Panc1 (cell line): ENCODE measurements at regions not wholly inside any gene's neighbourhood (a gene's known extent, or its start where the extent isn't known, plus 50 kb on each side); places are given as distances from the start of the nearest gene placed in this dataset.
A peak's percentile ranks its signal among the peaks of the same experiment; 100 is the strongest.
"Not testable (repeated sequence)": the region's sequence is repeated elsewhere in the genome, so short reads cannot be mapped to it uniquely, and the experiment has no call there.

Source experiments
- ATAC-seq: fragments of 200-7000 bp; cut with Tn5 transposase; 2 replicates; pipeline ENCODE4 v1.9.1; 2020; ENCODE audit warnings: mild to moderate bottlenecking, moderate library complexity
- BruUV-seq: library from RNA; stranded (reverse); fragments of 400-500 nt; replicated peaks from 2 replicates; lab custom pipeline; 2021; lab: Mats Ljungman, UMichigan
- CTCF ChIA-PET: fragments of 300-600 bp; sonication (Branson Sonifier 250); formaldehyde crosslinking; loops from one replicate; lab custom pipeline; 2022; ENCODE audit warnings: antibody characterized with exemption; lab: Charles Lee
- POLR2A ChIA-PET: fragments of 300-600 bp; sonication (Branson Sonifier 250); formaldehyde crosslinking; loops from one replicate; lab custom pipeline; 2022; ENCODE audit warnings: antibody characterized with exemption; lab: Charles Lee
- DNase-seq: peaks from one replicate; pipeline ENCODE4 v3.0.0-alpha.2; 2010; ENCODE audit warnings: low read depth, low spot score
- H3K27ac ChIP-seq: 2 replicates; pipeline ENCODE4 v1.5.1; 2011; ENCODE audit warnings: mild to moderate bottlenecking, low read length, inconsistent platforms
- H3K27me3 ChIP-seq: fragments of 200-500 bp; sonication (Bioruptor generic); 2 replicates; pipeline ENCODE4 v1.6.0; 2014; ENCODE audit warnings: low read length, inconsistent platforms; ENCODE audit not compliant: control insufficient read depth, insufficient read depth
- H3K36me3 ChIP-seq: fragments of 200-500 bp; sonication (Bioruptor generic); 2 replicates; pipeline ENCODE4 v1.5.1; 2014; ENCODE audit warnings: inconsistent platforms, mild to moderate bottlenecking, low read length, moderate library complexity; ENCODE audit not compliant: control insufficient read depth, insufficient read depth
- H3K4me1 ChIP-seq: 2 replicates; pipeline ENCODE4 v1.5.1; 2011; ENCODE audit warnings: inconsistent platforms, mild to moderate bottlenecking, low read length, moderate library complexity; ENCODE audit not compliant: control insufficient read depth, insufficient read depth
- H3K4me3 ChIP-seq, 2 experiments: 2 replicates each; pipeline ENCODE4 v1.5.1; 2011 to 2012; ENCODE audit warnings: low read depth in 2 of 2, low read length in 2 of 2, mild to moderate bottlenecking in 2 of 2, inconsistent platforms in 1 of 2, moderate library complexity in 1 of 2
- H3K9me3 ChIP-seq: fragments of 200-500 bp; sonication (Bioruptor generic); 2 replicates; pipeline ENCODE4 v1.5.1; 2014; ENCODE audit warnings: low read depth, mild to moderate bottlenecking, inconsistent platforms, low read length, moderate library complexity; ENCODE audit not compliant: control insufficient read depth, insufficient read depth
- POLR2AphosphoS5 ChIP-seq: IDR thresholded peaks from 2 replicates; pipeline ENCODE4 v1.6.1; 2012; ENCODE audit warnings: mild to moderate bottlenecking, low read depth, low read length, moderate library complexity
- REST ChIP-seq, 2 experiments: IDR thresholded peaks; 2 replicates each; pipeline ENCODE4 v1.6.1; 2011 to 2012; ENCODE audit warnings: low read depth in 2 of 2, control low read depth in 1 of 2, low read length in 1 of 2, mild to moderate bottlenecking in 1 of 2, moderate library complexity in 1 of 2; ENCODE audit not compliant: insufficient read depth in 1 of 2
- SIN3A ChIP-seq: IDR thresholded peaks from 2 replicates; pipeline ENCODE4 v1.6.1; 2012; ENCODE audit warnings: low read depth, mild to moderate bottlenecking, low read length, moderate library complexity, borderline replicate concordance; ENCODE audit not compliant: insufficient read depth
- TCF7L2 ChIP-seq: IDR thresholded peaks from 2 replicates; pipeline ENCODE4 v1.6.1; 2011; ENCODE audit warnings: mild to moderate bottlenecking, low read depth, low read length, inconsistent platforms
- in situ Hi-C: cut with HindIII; loops from 2 replicates; pipeline ENCODE4 v1.10.0; 2016; ENCODE audit warnings: low sequenced_read_pairs, low pct_unique_long_range_greater_than_20kb
- intact Hi-C: fragments of 100-400 bp; cut with micrococcal nuclease; formaldehyde crosslinking; loops from one replicate; pipeline ENCODE4 v1.10.0; 2022; ENCODE audit not compliant: unreplicated experiment
- TF ChIP-seq, protein P1 (sequence below): fragments of 450-650 bp; IDR thresholded peaks from 2 replicates; pipeline ENCODE4 v1.5.1; 2017; ENCODE audit warnings: mild to moderate bottlenecking

GRCh38 chr13:27360562-27360961 lies 63.9 kb upstream of the GTF3A start:
- BruUV-seq, result no TSS peak
- ChIA-PET CTCF (interaction anchor here (1.1 to 2.5 kb wide), 2 partner anchors 235 to 375 kb away, joined by 3 to 21 read pairs; no protein-coding TSS in a partner anchor), POLR2A (no interaction called here)
- no peaks in the 10 kb centered on the region for H3K27me3 ChIP-seq
- no peaks in the 10 kb centered on the region for H3K9me3 ChIP-seq
- DNase-seq (no peak), ATAC-seq (no peak)
- intact Hi-C loops (loop anchor here (5.0 to 10.0 kb wide), 3 partner anchors 172 to 624 kb away; partner anchors contain the start of gene URAD), in situ Hi-C loops (no loop called here)
- H3K27ac ChIP-seq, result peak overlapping the region; percentile 68
- no peak overlapping the region for H3K4me3 ChIP-seq
- TF ChIP-seq POLR2AphosphoS5, result no peak
- TF ChIP-seq TCF7L2, result no peak
- no peak for TF ChIP-seq REST (IDR thresholded peaks at IDR 0.05; ENCODE audit: insufficient read depth in 1 of 2, low read depth in 2 of 2, low read length in 1 of 2)
- no peak for TF ChIP-seq SIN3A
- TF ChIP-seq, protein P1, sequence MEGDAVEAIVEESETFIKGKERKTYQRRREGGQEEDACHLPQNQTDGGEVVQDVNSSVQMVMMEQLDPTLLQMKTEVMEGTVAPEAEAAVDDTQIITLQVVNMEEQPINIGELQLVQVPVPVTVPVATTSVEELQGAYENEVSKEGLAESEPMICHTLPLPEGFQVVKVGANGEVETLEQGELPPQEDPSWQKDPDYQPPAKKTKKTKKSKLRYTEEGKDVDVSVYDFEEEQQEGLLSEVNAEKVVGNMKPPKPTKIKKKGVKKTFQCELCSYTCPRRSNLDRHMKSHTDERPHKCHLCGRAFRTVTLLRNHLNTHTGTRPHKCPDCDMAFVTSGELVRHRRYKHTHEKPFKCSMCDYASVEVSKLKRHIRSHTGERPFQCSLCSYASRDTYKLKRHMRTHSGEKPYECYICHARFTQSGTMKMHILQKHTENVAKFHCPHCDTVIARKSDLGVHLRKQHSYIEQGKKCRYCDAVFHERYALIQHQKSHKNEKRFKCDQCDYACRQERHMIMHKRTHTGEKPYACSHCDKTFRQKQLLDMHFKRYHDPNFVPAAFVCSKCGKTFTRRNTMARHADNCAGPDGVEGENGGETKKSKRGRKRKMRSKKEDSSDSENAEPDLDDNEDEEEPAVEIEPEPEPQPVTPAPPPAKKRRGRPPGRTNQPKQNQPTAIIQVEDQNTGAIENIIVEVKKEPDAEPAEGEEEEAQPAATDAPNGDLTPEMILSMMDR, result no peak
- peaks cover 34% of the 10 kb centered on the region for H3K4me1 ChIP-seq
- no peaks in the 10 kb centered on the region for H3K36me3 ChIP-seq

DNA sequence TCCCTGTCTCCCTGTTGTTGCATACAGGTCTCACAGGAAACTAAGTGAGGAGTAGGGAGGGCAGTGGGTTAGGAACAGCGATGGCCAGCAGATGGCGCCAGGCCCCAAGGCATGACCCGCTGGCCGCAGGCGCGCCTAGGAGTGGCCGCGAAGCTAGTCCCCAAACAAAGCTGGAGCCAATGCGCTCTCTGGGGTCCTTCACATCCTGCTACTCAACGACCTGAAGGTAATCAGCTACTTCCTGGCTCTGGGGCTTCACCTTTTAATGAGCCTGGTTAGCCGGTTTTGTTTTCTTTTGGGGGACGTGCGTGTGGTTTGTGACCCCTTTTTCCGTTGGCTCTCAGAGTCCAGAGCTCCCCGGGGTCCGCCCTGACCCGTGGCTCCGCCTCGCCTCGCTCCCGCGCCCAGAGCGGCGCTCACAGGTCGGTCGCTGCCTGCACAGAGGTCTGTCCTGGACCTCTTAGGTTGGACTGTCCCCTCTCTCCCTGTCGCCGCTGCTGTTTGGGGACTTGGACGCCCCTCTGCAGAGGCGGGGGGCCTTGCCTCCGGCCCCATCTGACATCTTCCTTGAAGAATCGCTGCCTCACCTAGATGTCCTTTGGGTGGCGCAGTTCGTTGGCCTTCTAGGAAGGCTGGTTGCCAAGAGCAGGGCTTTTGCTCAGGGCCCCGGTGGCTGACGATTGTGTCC lies 62.2 kb upstream of the GTF3A start:
- DNase-seq, result no peak
- peak; percentile 95 for ATAC-seq
- in situ Hi-C loops, result no loop called here
- no peaks in the 10 kb centered on the region for H3K9me3 ChIP-seq
- H3K27ac ChIP-seq, result peak overlapping the region; percentile 68
- TF ChIP-seq, protein P1, result peak; percentile 91
- no peak for TF ChIP-seq REST (IDR thresholded peaks at IDR 0.05; ENCODE audit: insufficient read depth in 1 of 2, low read depth in 2 of 2, low read length in 1 of 2)
- TF ChIP-seq SIN3A, result no peak
- TF ChIP-seq POLR2AphosphoS5, result peak; percentile 41; the same call in 1 of the 2 replicates
- no peaks in the 10 kb centered on the region for H3K27me3 ChIP-seq
- peaks cover 28% of the 10 kb centered on the region for H3K4me1 ChIP-seq
- POLR2A ChIA-PET, result no interaction called here
- intact Hi-C loops, result loop anchor here (5.0 to 10.0 kb wide), 3 partner anchors 170 to 623 kb away; partner anchors contain the start of gene URAD
- CTCF ChIA-PET, result interaction anchor here (0.6 to 2.4 kb wide), 16 partner anchors 9 to 635 kb away, joined by 3 to 20 read pairs (median 5); no protein-coding TSS in a partner anchor
- H3K4me3 ChIP-seq, result peak overlapping the region; percentile 50 to 77
- no TSS peak for BruUV-seq
- no peaks in the 10 kb centered on the region for H3K36me3 ChIP-seq

- intact Hi-C loops, result loop anchor here (5.0 to 10.0 kb wide), 3 partner anchors 169 to 621 kb away; partner anchors contain the start of gene URAD
- DNase-seq, H3K27ac ChIP-seq, H3K36me3 ChIP-seq, BruUV-seq, H3K9me3 ChIP-seq, ATAC-seq, H3K4me3 ChIP-seq, H3K27me3 ChIP-seq, POLR2A ChIA-PET, in situ Hi-C loops: not testable (repeated sequence)
- CTCF ChIA-PET, result interaction anchor here (2.4 kb wide), 1 partner anchor 463 kb away, joined by 20 read pairs; no protein-coding TSS in a partner anchor
- peaks cover 28% of the 10 kb centered on the region for H3K4me1 ChIP-seq
Observed at GRCh38 chr13:27363637-27364036, 60.8 kb upstream of the GTF3A start.
